KMS-11 (cell line): ENCODE measurements at regions not wholly inside any gene's neighbourhood (a gene's known extent, or its start where the extent isn't known, plus 50 kb on each side); places are given as distances from the start of the nearest gene placed in this dataset.
"Not testable (repeated sequence)": the region's sequence is repeated elsewhere in the genome, so short reads cannot be mapped to it uniquely, and the experiment has no call there.

Source experiments
- H2AFZ ChIP-seq: fragments of 200-600 bp; sonication (generic); 2 replicates; pipeline ENCODE4 v1.6.1; 2016; ENCODE audit warnings: antibody characterized with exemption, mixed run types, low read depth
- H3K27ac ChIP-seq: fragments of 200-600 bp; sonication (generic); 2 replicates; pipeline ENCODE4 v1.6.1; 2016; ENCODE audit warnings: mild to moderate bottlenecking, mixed run types
- H3K27me3 ChIP-seq: fragments of 200-600 bp; sonication (generic); 2 replicates; pipeline ENCODE4 v1.6.1; 2017; ENCODE audit warnings: mild to moderate bottlenecking, low read depth, mixed run types, moderate library complexity; ENCODE audit not compliant: insufficient read depth
- H3K36me3 ChIP-seq: fragments of 200-600 bp; sonication (generic); 2 replicates; pipeline ENCODE4 v1.6.1; 2017; ENCODE audit warnings: mild to moderate bottlenecking, mixed run types; ENCODE audit not compliant: insufficient read depth
- H3K4me1 ChIP-seq: fragments of 200-600 bp; sonication (generic); 2 replicates; pipeline ENCODE4 v1.6.1; 2016; ENCODE audit warnings: mild to moderate bottlenecking, low read depth, mixed run types; ENCODE audit not compliant: poor library complexity, severe bottlenecking
- H3K4me2 ChIP-seq: fragments of 200-600 bp; sonication (generic); 2 replicates; pipeline ENCODE4 v1.7.0; 2016; ENCODE audit warnings: mild to moderate bottlenecking, mixed run types
- H3K4me3 ChIP-seq: fragments of 200-600 bp; sonication (generic); IDR thresholded peaks from 2 replicates; pipeline ENCODE4 v1.6.1; 2017; ENCODE audit warnings: low read depth, low read length, mixed read lengths; ENCODE audit not compliant: insufficient read depth
- H3K79me2 ChIP-seq: fragments of 200-600 bp; sonication (generic); 2 replicates; pipeline ENCODE4 v1.6.1; 2016; ENCODE audit warnings: low read depth, mixed run types; ENCODE audit not compliant: insufficient read depth
- H3K9ac ChIP-seq: fragments of 200-600 bp; sonication (generic); 2 replicates; pipeline ENCODE4 v1.6.1; 2016; ENCODE audit warnings: mild to moderate bottlenecking, mixed run types
- H4K20me1 ChIP-seq: fragments of 200-600 bp; sonication (generic); 2 replicates; pipeline ENCODE4 v1.6.1; 2016; ENCODE audit warnings: mild to moderate bottlenecking, mixed run types; ENCODE audit not compliant: insufficient read depth
- CTCF ChIP-seq: fragments of 200-600 bp; sonication (generic); conservative IDR thresholded peaks from 2 replicates; pipeline ENCODE4 v1.6.1; 2017; ENCODE audit warnings: low read depth, mild to moderate bottlenecking, antibody characterized with exemption, low read length, moderate library complexity, mixed read lengths

DNA sequence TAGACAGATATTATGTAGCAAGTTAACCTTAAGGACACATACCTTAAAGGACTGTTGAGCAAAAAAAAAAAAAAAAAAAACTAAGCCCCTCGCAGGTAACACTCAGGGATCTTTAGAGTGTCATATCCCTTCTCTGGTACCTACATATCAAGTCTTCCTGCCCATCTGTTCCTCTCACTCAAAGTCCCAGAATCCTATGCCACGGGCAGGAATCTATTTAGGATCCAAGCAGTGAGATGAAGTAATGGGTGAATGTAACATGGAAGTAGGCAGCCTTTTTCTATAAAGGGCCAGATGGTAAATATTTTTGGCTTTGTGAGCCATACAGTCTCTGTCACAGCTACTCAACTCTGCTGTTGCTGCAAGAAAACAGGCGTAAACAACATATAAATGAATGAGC is 496.7 kb downstream of the STK39 start:
- H3K9ac ChIP-seq: no peak overlapping the region
- TF ChIP-seq CTCF: no peak
- no peaks in the 10 kb centered on the region for H4K20me1 ChIP-seq
- H3K27me3 ChIP-seq: no peaks in the 10 kb centered on the region
- H2AFZ ChIP-seq: no peak overlapping the region
- no peaks in the 10 kb centered on the region for H3K4me1 ChIP-seq
- H3K79me2 ChIP-seq: no peaks in the 10 kb centered on the region
- no peak overlapping the region for H3K4me2 ChIP-seq
- no peak overlapping the region for H3K4me3 ChIP-seq
- no peaks in the 10 kb centered on the region for H3K36me3 ChIP-seq
- no peak overlapping the region for H3K27ac ChIP-seq

DNA sequence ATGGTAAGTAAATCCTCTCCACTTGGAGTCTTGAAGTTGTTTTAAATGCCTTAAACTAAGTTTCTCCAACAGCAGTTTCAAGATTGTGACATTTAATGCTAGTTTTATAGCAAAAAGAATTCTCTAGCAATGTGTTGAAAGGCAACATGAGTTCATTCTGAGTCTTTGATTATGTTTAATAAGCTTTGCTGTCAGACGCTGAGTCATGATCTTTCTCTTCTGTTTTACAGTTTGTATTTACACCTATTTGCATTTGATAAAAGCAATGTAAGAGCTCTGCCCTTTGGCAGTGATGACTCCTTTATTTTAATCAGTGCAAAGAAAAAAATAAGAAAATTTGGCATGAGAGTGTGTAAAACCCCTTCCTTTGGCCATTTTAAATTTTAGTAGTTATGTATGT is 497.7 kb downstream of the STK39 start:
- Histone ChIP-seq H2AFZ (no peak overlapping the region), H3K9ac (no peak overlapping the region), H3K36me3 (no peaks in the 10 kb centered on the region), H3K79me2 (no peaks in the 10 kb centered on the region), H3K4me2 (no peak overlapping the region), H3K27me3 (no peaks in the 10 kb centered on the region), H3K27ac (no peak overlapping the region), H4K20me1 (no peaks in the 10 kb centered on the region), H3K4me3 (no peak overlapping the region), H3K4me1 (no peaks in the 10 kb centered on the region)
- TF ChIP-seq CTCF: no peak

GRCh38 chr2:167749016-167749415 is 498.4 kb downstream of the STK39 start:
- no peak overlapping the region for H3K4me3 ChIP-seq
- H3K9ac ChIP-seq: no peak overlapping the region
- no peak for TF ChIP-seq CTCF
- H3K27ac ChIP-seq: no peak overlapping the region
- H3K4me1 ChIP-seq: no peaks in the 10 kb centered on the region
- no peaks in the 10 kb centered on the region for H3K79me2 ChIP-seq
- H3K4me2 ChIP-seq: no peak overlapping the region
- H2AFZ ChIP-seq: no peak overlapping the region
- no peaks in the 10 kb centered on the region for H3K36me3 ChIP-seq
- no peaks in the 10 kb centered on the region for H4K20me1 ChIP-seq
- H3K27me3 ChIP-seq: no peaks in the 10 kb centered on the region

DNA sequence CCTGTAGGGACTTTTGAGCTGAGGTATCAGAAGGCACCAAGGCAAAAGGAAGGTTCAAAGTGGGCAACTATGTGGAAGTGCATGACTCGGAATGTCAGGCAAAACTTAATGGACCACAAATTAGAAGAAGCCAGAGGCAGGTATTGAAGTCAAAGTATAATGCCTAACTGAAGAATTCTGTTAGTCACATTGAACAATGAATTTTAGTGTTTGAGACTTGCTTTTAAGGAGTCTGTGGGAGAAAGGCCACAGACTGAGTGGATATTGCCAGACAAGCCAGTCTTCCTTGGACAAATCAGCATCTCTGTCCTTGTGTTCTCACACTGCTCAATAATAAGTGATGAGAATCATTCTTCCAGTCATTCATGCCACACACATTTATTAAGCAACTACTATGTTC is 498.9 kb downstream of the STK39 start:
- no peaks in the 10 kb centered on the region for H4K20me1 ChIP-seq
- H3K27me3 ChIP-seq: no peaks in the 10 kb centered on the region
- no peaks in the 10 kb centered on the region for H3K79me2 ChIP-seq
- H3K9ac ChIP-seq: no peak overlapping the region
- TF ChIP-seq CTCF: no peak
- H3K27ac ChIP-seq: no peak overlapping the region
- no peaks in the 10 kb centered on the region for H3K36me3 ChIP-seq
- no peak overlapping the region for H2AFZ ChIP-seq
- H3K4me3 ChIP-seq: no peak overlapping the region
- no peaks in the 10 kb centered on the region for H3K4me1 ChIP-seq
- no peak overlapping the region for H3K4me2 ChIP-seq

DNA sequence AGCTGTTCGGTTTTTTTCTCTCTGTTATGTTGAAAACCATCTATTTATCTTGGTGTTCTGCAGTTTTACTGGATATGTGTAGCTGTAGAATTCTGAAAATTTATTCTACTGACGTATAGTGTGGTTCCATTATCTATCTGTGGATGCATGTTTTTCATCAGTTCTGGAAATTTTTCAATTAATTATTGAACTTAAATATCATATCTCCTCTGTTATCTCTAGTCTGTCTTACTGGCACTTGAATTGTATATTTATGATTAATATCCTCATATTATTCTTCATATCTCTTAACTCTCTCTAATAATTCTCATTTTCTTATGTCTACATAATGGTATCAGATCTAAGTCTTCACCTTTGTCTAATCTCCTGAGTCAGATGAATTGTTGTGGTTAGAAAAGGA is 501.7 kb downstream of the STK39 start:
- Histone ChIP-seq H3K4me3 (no peak overlapping the region), H3K27me3 (no peaks in the 10 kb centered on the region), H3K27ac (no peak overlapping the region), H3K79me2 (no peaks in the 10 kb centered on the region), H3K9ac (no peak overlapping the region), H3K36me3 (no peaks in the 10 kb centered on the region), H3K4me2 (no peak overlapping the region), H4K20me1 (no peaks in the 10 kb centered on the region), H3K4me1 (no peaks in the 10 kb centered on the region), H2AFZ (no peak overlapping the region)
- TF ChIP-seq CTCF: no peak

DNA sequence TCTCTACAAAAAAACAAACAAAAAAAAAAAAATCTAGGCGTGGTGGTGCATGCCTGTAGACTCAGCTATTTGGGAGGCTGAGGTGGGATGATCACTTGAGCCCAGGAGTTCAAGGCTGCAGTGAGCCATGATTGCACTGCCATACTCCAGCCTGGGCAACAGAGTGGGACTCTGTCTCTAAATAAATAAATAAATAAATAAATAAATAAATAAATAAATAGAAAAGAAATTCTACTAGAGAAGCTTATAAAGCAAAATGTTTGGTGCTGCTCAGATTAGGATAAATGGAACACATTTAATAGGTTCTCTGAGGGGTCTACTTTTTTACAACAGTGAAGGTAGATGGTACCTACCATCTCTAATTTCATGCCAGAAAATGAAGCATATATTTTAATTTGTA is 507.5 kb downstream of the STK39 start:
- not testable (repeated sequence) for H4K20me1 ChIP-seq, H3K4me1 ChIP-seq, H3K27me3 ChIP-seq, H3K79me2 ChIP-seq, H3K27ac ChIP-seq, H2AFZ ChIP-seq, H3K9ac ChIP-seq, H3K36me3 ChIP-seq, H3K4me3 ChIP-seq, H3K4me2 ChIP-seq
